D721Med (cell line): ENCODE measurements at regions not wholly inside any gene's neighbourhood (a gene's known extent, or its start where the extent isn't known, plus 50 kb on each side); places are given as distances from the start of the nearest gene placed in this dataset.

Experiments
- DNase-seq: peaks from one replicate; pipeline ENCODE4 v3.0.0; 2011; ENCODE audit warnings: low spot score; ENCODE audit not compliant: insufficient read length
- FAIRE-seq: peaks from 2 replicates; lab custom pipeline; 2011; peaks lifted over from hg19 to GRCh38; lab: Jason Lieb, UNC
- CTCF ChIP-seq: IDR thresholded peaks from 2 replicates; pipeline ENCODE4 v1.5.1; 2012; ENCODE audit warnings: mild to moderate bottlenecking, control low read depth; ENCODE audit not compliant: insufficient read depth; ENCODE audit errors: missing control alignments

DNA sequence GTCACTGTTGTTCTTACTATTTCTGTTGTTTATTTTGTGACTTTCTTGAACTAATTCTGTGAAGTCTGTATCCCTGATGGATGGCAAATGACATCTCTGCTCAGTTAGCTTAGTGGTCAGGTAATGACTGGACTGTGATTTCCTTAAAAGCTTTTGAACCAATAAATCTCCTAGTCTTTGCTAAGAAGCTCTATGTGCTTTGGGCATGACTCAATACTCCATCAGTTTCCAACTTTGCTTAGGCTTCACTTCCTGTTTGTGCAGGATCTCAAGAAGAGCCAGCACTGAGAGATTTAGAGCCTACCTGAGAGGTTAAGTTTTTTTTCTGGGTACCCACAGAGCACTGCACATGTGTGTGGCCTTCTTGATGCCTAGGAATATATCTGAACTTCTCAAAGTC is 329.7 kb upstream of the HTR2A start:
- DNase-seq (no peak), FAIRE-seq (no peak)
- no peak for TF ChIP-seq CTCF

DNA sequence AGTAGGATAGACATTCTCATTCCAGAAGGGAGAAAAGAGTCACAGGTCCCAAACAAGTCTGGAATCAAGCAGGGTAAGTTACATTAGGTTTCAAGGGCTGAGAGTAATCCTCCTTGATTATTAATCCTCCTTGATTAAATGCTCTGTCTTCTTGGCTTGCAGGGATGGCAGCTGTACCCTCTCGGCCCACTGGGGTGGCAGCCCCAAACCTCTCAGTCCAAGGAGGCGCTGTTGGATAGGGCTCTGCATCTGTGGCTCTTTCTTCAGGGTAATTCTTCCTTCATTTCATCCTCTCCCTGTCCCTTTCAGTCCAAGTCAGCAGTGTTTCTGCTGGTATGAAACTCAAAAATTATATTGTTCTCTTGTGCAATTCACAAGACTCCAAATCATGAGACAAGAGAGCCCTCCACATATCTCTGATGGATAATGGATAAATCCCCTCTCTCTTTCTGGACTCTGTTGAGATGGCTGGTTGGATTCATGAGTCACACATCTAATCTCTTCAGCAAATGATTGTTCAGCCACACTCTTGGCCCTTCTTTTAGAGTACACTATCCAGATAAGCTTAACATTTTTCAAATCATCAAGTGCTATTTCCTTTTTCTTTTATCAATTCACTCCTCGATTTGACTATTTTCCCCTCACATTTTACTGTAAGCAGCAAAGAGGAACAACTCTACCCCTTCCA is 323.7 kb upstream of the HTR2A start:
- DNase-seq (no peak), FAIRE-seq (no peak)
- no peak for TF ChIP-seq CTCF

GRCh38 chr13:47218611-47219010 is 321.8 kb upstream of the HTR2A start:
- no peak for DNase-seq
- TF ChIP-seq CTCF = no peak
- no peak for FAIRE-seq

DNA sequence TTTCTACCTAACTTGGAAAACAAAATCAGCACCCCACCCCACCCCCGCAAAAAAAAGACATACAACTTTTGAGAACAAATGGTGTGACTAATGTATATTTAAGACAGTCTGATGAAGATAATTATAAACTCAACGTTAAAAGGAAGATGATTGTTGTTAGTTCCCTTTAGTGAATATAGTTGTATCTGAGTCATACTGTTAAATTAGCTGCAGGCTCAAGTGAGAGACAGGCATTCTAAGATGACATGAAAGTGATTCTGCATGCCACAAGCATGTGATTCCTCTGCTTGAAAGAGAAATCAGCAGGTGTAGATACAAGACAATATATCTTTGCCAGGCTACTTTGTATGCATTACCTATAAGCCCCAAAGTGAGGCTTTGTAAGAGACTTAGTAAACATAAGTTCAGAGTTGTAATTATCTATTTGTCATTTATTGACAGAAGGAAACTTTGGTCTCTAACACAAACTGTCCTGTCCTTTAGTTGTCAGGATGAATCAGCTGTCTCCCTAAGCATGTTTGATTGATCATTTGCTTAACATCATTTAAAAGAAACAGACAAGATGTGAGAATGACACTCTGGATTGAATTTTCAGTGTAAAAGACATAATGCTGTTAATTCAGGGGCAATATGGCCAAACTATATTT is 319.4 kb upstream of the HTR2A start:
- no peak for TF ChIP-seq CTCF
- FAIRE-seq (no peak), DNase-seq (no peak)

- TF ChIP-seq CTCF = no peak
- FAIRE-seq (no peak), DNase-seq (no peak)
Measured at GRCh38 chr13:47215736-47216135, 318.9 kb upstream of the HTR2A start.

GRCh38 chr13:47213047-47213446 is 316.2 kb upstream of the HTR2A start:
- FAIRE-seq (no peak), DNase-seq (no peak)
- no peak for TF ChIP-seq CTCF

GRCh38 chr13:47211106-47211505 is 314.3 kb upstream of the HTR2A start:
- DNase-seq (no peak), FAIRE-seq (no peak)
- TF ChIP-seq CTCF = no peak
